Neural cell (in vitro differentiated cells): ENCODE measurements at regions not wholly inside any gene's neighbourhood (a gene's known extent, or its start where the extent isn't known, plus 50 kb on each side); places are given as distances from the start of the nearest gene placed in this dataset.

ENCODE experiments used
- H2AFZ ChIP-seq: fragments of 200-600, 300-800 bp; sonication (generic), shearing (Covaris generic); 2 replicates; pipeline ENCODE4 v1.6.0; 2014; ENCODE audit warnings: low read depth, mild to moderate bottlenecking, antibody characterized with exemption, low read length, moderate library complexity
- H3F3A ChIP-seq: fragments of 200-600 bp; shearing (Covaris generic); 2 replicates; pipeline ENCODE4 v1.6.1; 2016; ENCODE audit warnings: mild to moderate bottlenecking, moderate library complexity, mixed read lengths, antibody characterized with exemption, low read length; ENCODE audit not compliant: insufficient read depth, poor library complexity, severe bottlenecking
- H3K27ac ChIP-seq: fragments of 200-600, 300-800 bp; sonication (generic), shearing (Covaris generic); 2 replicates; pipeline ENCODE4 v1.5.1; 2014; ENCODE audit warnings: mild to moderate bottlenecking, low read length, moderate library complexity
- H3K27me3 ChIP-seq: fragments of 300-800, 200-600 bp; sonication (generic), shearing (Covaris generic); 2 replicates; pipeline ENCODE4 v1.6.0; 2014; ENCODE audit warnings: mild to moderate bottlenecking, low read depth, low read length, moderate library complexity; ENCODE audit not compliant: insufficient read depth
- H3K36me3 ChIP-seq: fragments of 300-800, 200-600 bp; sonication (generic), shearing (Covaris generic); 2 replicates; pipeline ENCODE4 v1.5.1; 2014; ENCODE audit warnings: mild to moderate bottlenecking, antibody characterized with exemption, low read length, moderate library complexity; ENCODE audit not compliant: insufficient read depth
- H3K4me2 ChIP-seq: fragments of 300-800, 200-600 bp; sonication (generic), shearing (Covaris generic); 2 replicates; pipeline ENCODE4 v1.6.0; 2014; ENCODE audit warnings: mild to moderate bottlenecking, low read length
- H3K4me3 ChIP-seq: fragments of 300-800, 200-600 bp; sonication (generic), shearing (Covaris generic); 2 replicates; pipeline ENCODE4 v1.5.1; 2014; ENCODE audit warnings: mild to moderate bottlenecking, low read length, moderate library complexity
- H3K79me2 ChIP-seq: fragments of 200-600 bp; shearing (Covaris generic); replicated peaks from 2 replicates; pipeline ENCODE4 v1.6.0; 2014; ENCODE audit warnings: mild to moderate bottlenecking, low read length, moderate library complexity; ENCODE audit not compliant: insufficient read depth
- H3K9ac ChIP-seq: fragments of 300-800, 200-600 bp; sonication (generic), shearing (Covaris generic); 2 replicates; pipeline ENCODE4 v1.6.1; 2016; ENCODE audit warnings: mild to moderate bottlenecking, low read length, mixed read lengths
- H3K9me2 ChIP-seq: fragments of 200-600 bp; shearing (Covaris generic); 2 replicates; pipeline ENCODE4 v1.6.1; 2016; ENCODE audit warnings: mild to moderate bottlenecking, low read length, mixed read lengths; ENCODE audit not compliant: insufficient read depth
- H3K9me3 ChIP-seq: fragments of 200-600, 300-800 bp; sonication (generic), shearing (Covaris generic); 2 replicates; pipeline ENCODE4 v1.6.1; 2016; ENCODE audit warnings: mild to moderate bottlenecking, mixed run types, low read length, moderate library complexity, mixed read lengths
- H4K20me1 ChIP-seq: fragments of 200-600 bp; shearing (Covaris generic); 2 replicates; pipeline ENCODE4 v1.6.1; 2016; ENCODE audit warnings: mild to moderate bottlenecking, mixed run types; ENCODE audit not compliant: insufficient read depth
- CTCF ChIP-seq: fragments of 450-650 bp; IDR thresholded peaks from 2 replicates; pipeline ENCODE4 v1.5.1; 2014; ENCODE audit warnings: antibody characterized with exemption, mild to moderate bottlenecking, moderate library complexity; ENCODE audit not compliant: poor library complexity, severe bottlenecking
- EP300 ChIP-seq: fragments of 450-650 bp; conservative IDR thresholded peaks from 2 replicates; pipeline ENCODE4 v1.6.1; 2014; ENCODE audit warnings: antibody characterized with exemption, mild to moderate bottlenecking, moderate library complexity; ENCODE audit not compliant: poor library complexity, severe bottlenecking
- EZH2 ChIP-seq: fragments of 200-600, 300-800 bp; shearing (Covaris generic), sonication (generic); IDR thresholded peaks from 2 replicates; pipeline ENCODE4 v1.6.1; 2014; ENCODE audit warnings: antibody characterized with exemption, low read length, borderline replicate concordance, mild to moderate bottlenecking; ENCODE audit not compliant: insufficient read depth, poor library complexity, severe bottlenecking
- MXI1 ChIP-seq: fragments of 450-650 bp; conservative IDR thresholded peaks from 2 replicates; pipeline ENCODE4 v1.6.1; 2014; ENCODE audit warnings: antibody characterized with exemption, mild to moderate bottlenecking; ENCODE audit not compliant: poor library complexity, severe bottlenecking
- POLR2AphosphoS5 ChIP-seq: IDR thresholded peaks from 2 replicates; pipeline ENCODE4 v1.6.1; 2012
- RAD21 ChIP-seq: fragments of 450-650 bp; conservative IDR thresholded peaks from 2 replicates; pipeline ENCODE4 v1.6.1; 2014; ENCODE audit warnings: antibody characterized with exemption, mild to moderate bottlenecking, moderate library complexity
- REST ChIP-seq: IDR thresholded peaks from 2 replicates; pipeline ENCODE4 v1.6.1; 2012; ENCODE audit warnings: borderline replicate concordance
- SMC3 ChIP-seq: fragments of 450-650 bp; conservative IDR thresholded peaks from 2 replicates; pipeline ENCODE4 v1.6.1; 2014; ENCODE audit warnings: antibody characterized with exemption, mild to moderate bottlenecking, moderate library complexity; ENCODE audit not compliant: poor library complexity
- TAF1 ChIP-seq: IDR thresholded peaks from 2 replicates; pipeline ENCODE4 v1.6.1; 2012; ENCODE audit warnings: low read depth

GRCh38 chr2:21306235-21306634, 182.5 kb downstream of the TDRD15 start:
- Histone ChIP-seq H3K4me2 (no peak overlapping the region), H3K27ac (peak overlapping the region; percentile 7), H3K79me2 (no peaks in the 10 kb centered on the region), H3K27me3 (no peaks in the 10 kb centered on the region), H3K36me3 (no peaks in the 10 kb centered on the region), H3K9ac (no peak overlapping the region), H3K9me2 (no peaks in the 10 kb centered on the region), H3F3A (peaks cover 4% of the 10 kb centered on the region), H2AFZ (no peak overlapping the region), H4K20me1 (no peaks in the 10 kb centered on the region), H3K4me3 (no peak overlapping the region), H3K9me3 (no peaks in the 10 kb centered on the region)
- TF ChIP-seq RAD21 = no peak
- TF ChIP-seq POLR2AphosphoS5 = no peak
- TF ChIP-seq MXI1 = no peak
- no peak for TF ChIP-seq EP300
- TF ChIP-seq SMC3 = no peak
- no peak for TF ChIP-seq REST
- no peak for TF ChIP-seq TAF1
- TF ChIP-seq EZH2 = no peak
- TF ChIP-seq CTCF = no peak

GRCh38 chr2:21307037-21307436, 183.3 kb downstream of the TDRD15 start:
- Histone ChIP-seq H3K36me3 (no peaks in the 10 kb centered on the region), H3K27ac (no peak overlapping the region), H3K4me3 (no peak overlapping the region), H3K4me2 (no peak overlapping the region), H3K27me3 (no peaks in the 10 kb centered on the region), H3K9me3 (no peaks in the 10 kb centered on the region), H2AFZ (no peak overlapping the region), H4K20me1 (no peaks in the 10 kb centered on the region), H3K79me2 (no peaks in the 10 kb centered on the region), H3F3A (peaks cover 4% of the 10 kb centered on the region), H3K9me2 (no peaks in the 10 kb centered on the region), H3K9ac (no peak overlapping the region)
- TF ChIP-seq POLR2AphosphoS5 (no peak), EP300 (no peak), CTCF (no peak), MXI1 (no peak), EZH2 (no peak), TAF1 (no peak), SMC3 (no peak), REST (no peak), RAD21 (no peak)
